ENCODE measurements at regions not wholly inside any gene's neighbourhood (a gene's known extent, or its start where the extent isn't known, plus 50 kb on each side); places are given as distances from the start of the nearest gene placed in this dataset.

GRCh38 chr1:56079391-56079790 is 500.0 kb downstream of the PLPP3 start:
- H3K4me3 ChIP-seq (replicated peaks; ENCODE audit: insufficient read depth, low read length), result no peak overlapping the region
- no peak for DNase-seq (ENCODE audit: low read depth in 1 of 2, low spot score in 1 of 2)
- TF ChIP-seq GABPA (IDR thresholded peaks at IDR 0.05; ENCODE audit: low read depth) (no peak), REST (IDR thresholded peaks at IDR 0.05; ENCODE audit: insufficient replicate concordance, low read depth) (no peak), CTCF (IDR thresholded peaks at IDR 0.05; ENCODE audit: insufficient read depth, low read length) (no peak), POLR2AphosphoS5 (IDR thresholded peaks at IDR 0.05; ENCODE audit: low read depth) (no peak), SPI1 (IDR thresholded peaks at IDR 0.05; ENCODE audit: borderline replicate concordance, low read depth) (no peak)
- H3K27me3 ChIP-seq (ENCODE audit: insufficient read depth, poor library complexity, severe bottlenecking), result no peaks in the 10 kb centered on the region
- no peak overlapping the region for H3K27ac ChIP-seq (replicated peaks)

GRCh38 chr1:56077206-56077605 is 502.2 kb downstream of the PLPP3 start:
- no peak for TF ChIP-seq POLR2AphosphoS5 (IDR thresholded peaks at IDR 0.05; ENCODE audit: low read depth)
- no peak for TF ChIP-seq GABPA (IDR thresholded peaks at IDR 0.05; ENCODE audit: low read depth)
- TF ChIP-seq SPI1 (IDR thresholded peaks at IDR 0.05; ENCODE audit: borderline replicate concordance, low read depth), result no peak
- TF ChIP-seq CTCF (IDR thresholded peaks at IDR 0.05; ENCODE audit: insufficient read depth, low read length), result no peak
- TF ChIP-seq REST (IDR thresholded peaks at IDR 0.05; ENCODE audit: insufficient replicate concordance, low read depth), result no peak
- DNase-seq (ENCODE audit: low read depth in 1 of 2, low spot score in 1 of 2), result no peak
- no peak overlapping the region for H3K27ac ChIP-seq (replicated peaks)
- H3K4me3 ChIP-seq (replicated peaks; ENCODE audit: insufficient read depth, low read length), result no peak overlapping the region
- no peaks in the 10 kb centered on the region for H3K27me3 ChIP-seq (ENCODE audit: insufficient read depth, poor library complexity, severe bottlenecking)

GRCh38 chr1:56074007-56074651 is 505.2 kb downstream of the PLPP3 start:
- Histone ChIP-seq H3K27me3 (ENCODE audit: insufficient read depth, poor library complexity, severe bottlenecking) (no peaks in the 10 kb centered on the region), H3K4me3 (replicated peaks; ENCODE audit: insufficient read depth, low read length) (no peak overlapping the region), H3K27ac (replicated peaks) (no peak overlapping the region)
- no peak for DNase-seq (ENCODE audit: low read depth in 1 of 2, low spot score in 1 of 2)
- TF ChIP-seq CTCF (IDR thresholded peaks at IDR 0.05; ENCODE audit: insufficient read depth, low read length) (no peak), POLR2AphosphoS5 (IDR thresholded peaks at IDR 0.05; ENCODE audit: low read depth) (no peak), GABPA (IDR thresholded peaks at IDR 0.05; ENCODE audit: low read depth) (no peak), SPI1 (IDR thresholded peaks at IDR 0.05; ENCODE audit: borderline replicate concordance, low read depth) (no peak), REST (IDR thresholded peaks at IDR 0.05; ENCODE audit: insufficient replicate concordance, low read depth) (no peak)
